ENCODE measurements at regions not wholly inside any gene's neighbourhood (a gene's known extent, or its start where the extent isn't known, plus 50 kb on each side); places are given as distances from the start of the nearest gene placed in this dataset.

DNA sequence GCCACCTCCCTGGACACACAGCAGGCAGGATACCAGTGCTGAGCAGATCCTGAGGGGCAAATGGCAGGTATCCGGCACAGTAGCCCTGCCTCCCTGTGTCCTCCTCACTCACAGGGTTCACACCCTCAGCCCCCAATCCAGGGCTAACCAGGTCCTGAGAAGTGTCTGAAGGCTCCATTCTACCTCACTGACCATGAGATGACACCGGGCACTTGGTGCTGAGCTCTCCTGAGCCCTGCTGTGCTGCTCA lies 115.4 kb upstream of the ATP2B2 start:
- TF ChIP-seq, protein P1, sequence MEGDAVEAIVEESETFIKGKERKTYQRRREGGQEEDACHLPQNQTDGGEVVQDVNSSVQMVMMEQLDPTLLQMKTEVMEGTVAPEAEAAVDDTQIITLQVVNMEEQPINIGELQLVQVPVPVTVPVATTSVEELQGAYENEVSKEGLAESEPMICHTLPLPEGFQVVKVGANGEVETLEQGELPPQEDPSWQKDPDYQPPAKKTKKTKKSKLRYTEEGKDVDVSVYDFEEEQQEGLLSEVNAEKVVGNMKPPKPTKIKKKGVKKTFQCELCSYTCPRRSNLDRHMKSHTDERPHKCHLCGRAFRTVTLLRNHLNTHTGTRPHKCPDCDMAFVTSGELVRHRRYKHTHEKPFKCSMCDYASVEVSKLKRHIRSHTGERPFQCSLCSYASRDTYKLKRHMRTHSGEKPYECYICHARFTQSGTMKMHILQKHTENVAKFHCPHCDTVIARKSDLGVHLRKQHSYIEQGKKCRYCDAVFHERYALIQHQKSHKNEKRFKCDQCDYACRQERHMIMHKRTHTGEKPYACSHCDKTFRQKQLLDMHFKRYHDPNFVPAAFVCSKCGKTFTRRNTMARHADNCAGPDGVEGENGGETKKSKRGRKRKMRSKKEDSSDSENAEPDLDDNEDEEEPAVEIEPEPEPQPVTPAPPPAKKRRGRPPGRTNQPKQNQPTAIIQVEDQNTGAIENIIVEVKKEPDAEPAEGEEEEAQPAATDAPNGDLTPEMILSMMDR (IDR thresholded peaks at IDR 0.05; ENCODE audit: low read length), result no peak
- TF ChIP-seq EZH2 (IDR thresholded peaks at IDR 0.05; ENCODE audit: borderline replicate concordance, low read length), result no peak

Measured in OCI-LY1 (cell line).